WTC11 (cell line): ENCODE measurements at regions not wholly inside any gene's neighbourhood (a gene's known extent, or its start where the extent isn't known, plus 50 kb on each side); places are given as distances from the start of the nearest gene placed in this dataset.

ENCODE experiments used
- ATAC-seq: fragments of 200-7000 bp; cut with Tn5 transposase; 2 replicates; pipeline ENCODE4 v1.10.0; 2021; ENCODE audit warnings: mild to moderate bottlenecking, moderate library complexity
- CTCF ChIA-PET: fragments of 300-600 bp; sonication (Branson Sonifier 250); formaldehyde crosslinking; loops from one replicate; lab custom pipeline; 2021; ENCODE audit warnings: antibody characterized with exemption; lab: Charles Lee
- POLR2A ChIA-PET: fragments of 350-600 bp; sonication (Branson Sonifier 250); formaldehyde crosslinking; loops from one replicate; lab custom pipeline; 2021; ENCODE audit warnings: antibody characterized with exemption; lab: Charles Lee
- DNase-seq: peaks from one replicate; pipeline ENCODE4 v3.0.0; 2021; ENCODE audit warnings: low spot score
- H3K27ac Mint-ChIP-seq: 2 replicates; pipeline ENCODE4 v1.8.0; 2021; ENCODE audit warnings: mixed read lengths
- H3K27me3 Mint-ChIP-seq: 2 replicates; pipeline ENCODE4 v1.8.0; 2021; ENCODE audit warnings: low read depth, mild to moderate bottlenecking, moderate library complexity, mixed read lengths
- H3K36me3 Mint-ChIP-seq: 2 replicates; pipeline ENCODE4 v1.8.0; 2021; ENCODE audit warnings: mixed read lengths
- H3K4me1 Mint-ChIP-seq: 2 replicates; pipeline ENCODE4 v1.8.0; 2022; ENCODE audit warnings: mixed read lengths
- H3K4me3 Mint-ChIP-seq: 2 replicates; pipeline ENCODE4 v1.8.0; 2021; ENCODE audit warnings: mild to moderate bottlenecking, moderate library complexity, mixed read lengths
- H3K9me3 Mint-ChIP-seq: 2 replicates; pipeline ENCODE4 v1.8.0; 2021; ENCODE audit warnings: mixed read lengths
- FOXP1 ChIP-seq: sonication (generic); formaldehyde crosslinking; IDR thresholded peaks from 2 replicates; pipeline ENCODE4 v1.8.0; 2022; ENCODE audit warnings: missing genetic modification reagents, mild to moderate bottlenecking, moderate library complexity, borderline replicate concordance
- IRF2 ChIP-seq: sonication (generic); formaldehyde crosslinking; IDR thresholded peaks from 2 replicates; pipeline ENCODE4 v1.8.0; 2022; ENCODE audit warnings: low read depth, missing genetic modification reagents, borderline replicate concordance
- JUN ChIP-seq: sonication (generic); formaldehyde crosslinking; IDR thresholded peaks from 2 replicates; pipeline ENCODE4 v1.8.0; 2023; ENCODE audit warnings: mild to moderate bottlenecking, missing genetic modification reagents
- MXD4 ChIP-seq: fragments of 250-450 bp; sonication (Bioruptor Pico); IDR thresholded peaks from 2 replicates; pipeline ENCODE4 v1.8.0; 2021; ENCODE audit warnings: mild to moderate bottlenecking, moderate library complexity, borderline replicate concordance
- NFATC4 ChIP-seq: fragments of 250-450 bp; sonication (Bioruptor Pico); IDR thresholded peaks from 2 replicates; pipeline ENCODE4 v1.9.0; 2021; ENCODE audit warnings: mild to moderate bottlenecking
- NR2C2 ChIP-seq: sonication (generic); formaldehyde crosslinking; IDR thresholded peaks from 2 replicates; pipeline ENCODE4 v1.8.0; 2022; ENCODE audit warnings: mild to moderate bottlenecking, missing genetic modification reagents
- PRRX2 ChIP-seq: fragments of 250-450 bp; sonication (Bioruptor Pico); IDR thresholded peaks from 2 replicates; pipeline ENCODE4 v1.8.0; 2021; ENCODE audit warnings: mild to moderate bottlenecking
- SMAD4 ChIP-seq: sonication (generic); formaldehyde crosslinking; IDR thresholded peaks from 2 replicates; pipeline ENCODE4 v1.8.0; 2022; ENCODE audit warnings: mild to moderate bottlenecking, missing genetic modification reagents
- SP1 ChIP-seq: sonication (generic); formaldehyde crosslinking; conservative IDR thresholded peaks from 2 replicates; pipeline ENCODE4 v1.8.1; 2022; ENCODE audit warnings: missing genetic modification reagents
- TEAD4 ChIP-seq: sonication (generic); formaldehyde crosslinking; IDR thresholded peaks from 2 replicates; pipeline ENCODE4 v1.8.0; 2022; ENCODE audit warnings: mild to moderate bottlenecking, missing genetic modification reagents
- ZNF423 ChIP-seq: fragments of 250-450 bp; sonication (Bioruptor Pico); IDR thresholded peaks from 2 replicates; pipeline ENCODE4 v2.1.2; 2022; ENCODE audit warnings: mild to moderate bottlenecking, moderate library complexity
- TF ChIP-seq, protein P1 (sequence below): sonication (generic); formaldehyde crosslinking; IDR thresholded peaks from 2 replicates; pipeline ENCODE4 v1.8.1; 2022; ENCODE audit warnings: mild to moderate bottlenecking, moderate library complexity, missing genetic modification reagents
- TF ChIP-seq, protein P2 (sequence below): sonication (generic); formaldehyde crosslinking; IDR thresholded peaks from 2 replicates; pipeline ENCODE4 v1.8.1; 2023; ENCODE audit warnings: mild to moderate bottlenecking, missing genetic modification reagents, moderate library complexity
- TF ChIP-seq, protein P3 (sequence below): sonication (generic); formaldehyde crosslinking; IDR thresholded peaks from 2 replicates; pipeline ENCODE4 v1.8.0; 2022; ENCODE audit warnings: missing genetic modification reagents
- TF ChIP-seq, protein P4 (sequence below): sonication (generic); formaldehyde crosslinking; IDR thresholded peaks from 2 replicates; pipeline ENCODE4 v1.8.1; 2023; ENCODE audit warnings: mild to moderate bottlenecking, missing genetic modification reagents
- TF ChIP-seq, protein P5 (sequence below): fragments of 250-450 bp; sonication (Bioruptor Pico); conservative IDR thresholded peaks from 2 replicates; pipeline ENCODE4 v1.9.0; 2021; ENCODE audit warnings: mild to moderate bottlenecking

DNA sequence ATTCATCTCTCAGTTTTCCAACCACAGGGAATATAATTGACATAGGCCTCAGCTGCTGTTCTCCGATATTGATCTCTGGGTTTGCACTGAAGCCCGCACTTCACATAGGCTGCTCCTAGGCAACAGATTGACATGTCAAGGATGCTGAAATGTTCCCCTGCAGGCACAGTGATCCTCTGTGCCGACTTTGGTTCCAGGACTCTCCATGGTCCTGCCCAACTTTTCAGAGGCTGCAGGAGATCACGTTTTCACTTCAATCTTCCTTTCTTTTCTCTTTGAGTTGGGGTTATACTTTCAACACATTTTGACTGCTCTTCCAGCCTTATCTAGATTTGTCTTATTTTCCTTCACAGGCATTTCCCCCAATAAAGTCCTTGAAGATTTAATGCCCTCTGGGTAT is 1361.0 kb downstream of the DSC3 start:
- Mint-ChIP-seq H3K36me3 (no peaks in the 10 kb centered on the region; the same call in 1 of the 2 replicates), H3K4me3 (no peak overlapping the region), H3K9me3 (peaks cover 40% of the 10 kb centered on the region), H3K27me3 (no peaks in the 10 kb centered on the region), H3K4me1 (peaks cover 3% of the 10 kb centered on the region; the same call in 1 of the 2 replicates)
- DNase-seq, result no peak
- ChIA-PET CTCF (no interaction called here), POLR2A (no interaction called here)
- TF ChIP-seq NFATC4 (no peak), ZNF423 (CRISPR knock-in tag) (no peak), FOXP1 (CRISPR knock-in tag) (no peak), SP1 (no peak), PRRX2 (CRISPR knock-in tag) (no peak)
- TF ChIP-seq, protein P1, sequence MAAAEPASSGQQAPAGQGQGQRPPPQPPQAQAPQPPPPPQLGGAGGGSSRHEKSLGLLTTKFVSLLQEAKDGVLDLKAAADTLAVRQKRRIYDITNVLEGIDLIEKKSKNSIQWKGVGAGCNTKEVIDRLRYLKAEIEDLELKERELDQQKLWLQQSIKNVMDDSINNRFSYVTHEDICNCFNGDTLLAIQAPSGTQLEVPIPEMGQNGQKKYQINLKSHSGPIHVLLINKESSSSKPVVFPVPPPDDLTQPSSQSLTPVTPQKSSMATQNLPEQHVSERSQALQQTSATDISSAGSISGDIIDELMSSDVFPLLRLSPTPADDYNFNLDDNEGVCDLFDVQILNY (CRISPR knock-in tag), result no peak
- TF ChIP-seq, protein P2, sequence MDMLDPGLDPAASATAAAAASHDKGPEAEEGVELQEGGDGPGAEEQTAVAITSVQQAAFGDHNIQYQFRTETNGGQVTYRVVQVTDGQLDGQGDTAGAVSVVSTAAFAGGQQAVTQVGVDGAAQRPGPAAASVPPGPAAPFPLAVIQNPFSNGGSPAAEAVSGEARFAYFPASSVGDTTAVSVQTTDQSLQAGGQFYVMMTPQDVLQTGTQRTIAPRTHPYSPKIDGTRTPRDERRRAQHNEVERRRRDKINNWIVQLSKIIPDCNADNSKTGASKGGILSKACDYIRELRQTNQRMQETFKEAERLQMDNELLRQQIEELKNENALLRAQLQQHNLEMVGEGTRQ (CRISPR knock-in tag), result no peak
- TF ChIP-seq, protein P3, sequence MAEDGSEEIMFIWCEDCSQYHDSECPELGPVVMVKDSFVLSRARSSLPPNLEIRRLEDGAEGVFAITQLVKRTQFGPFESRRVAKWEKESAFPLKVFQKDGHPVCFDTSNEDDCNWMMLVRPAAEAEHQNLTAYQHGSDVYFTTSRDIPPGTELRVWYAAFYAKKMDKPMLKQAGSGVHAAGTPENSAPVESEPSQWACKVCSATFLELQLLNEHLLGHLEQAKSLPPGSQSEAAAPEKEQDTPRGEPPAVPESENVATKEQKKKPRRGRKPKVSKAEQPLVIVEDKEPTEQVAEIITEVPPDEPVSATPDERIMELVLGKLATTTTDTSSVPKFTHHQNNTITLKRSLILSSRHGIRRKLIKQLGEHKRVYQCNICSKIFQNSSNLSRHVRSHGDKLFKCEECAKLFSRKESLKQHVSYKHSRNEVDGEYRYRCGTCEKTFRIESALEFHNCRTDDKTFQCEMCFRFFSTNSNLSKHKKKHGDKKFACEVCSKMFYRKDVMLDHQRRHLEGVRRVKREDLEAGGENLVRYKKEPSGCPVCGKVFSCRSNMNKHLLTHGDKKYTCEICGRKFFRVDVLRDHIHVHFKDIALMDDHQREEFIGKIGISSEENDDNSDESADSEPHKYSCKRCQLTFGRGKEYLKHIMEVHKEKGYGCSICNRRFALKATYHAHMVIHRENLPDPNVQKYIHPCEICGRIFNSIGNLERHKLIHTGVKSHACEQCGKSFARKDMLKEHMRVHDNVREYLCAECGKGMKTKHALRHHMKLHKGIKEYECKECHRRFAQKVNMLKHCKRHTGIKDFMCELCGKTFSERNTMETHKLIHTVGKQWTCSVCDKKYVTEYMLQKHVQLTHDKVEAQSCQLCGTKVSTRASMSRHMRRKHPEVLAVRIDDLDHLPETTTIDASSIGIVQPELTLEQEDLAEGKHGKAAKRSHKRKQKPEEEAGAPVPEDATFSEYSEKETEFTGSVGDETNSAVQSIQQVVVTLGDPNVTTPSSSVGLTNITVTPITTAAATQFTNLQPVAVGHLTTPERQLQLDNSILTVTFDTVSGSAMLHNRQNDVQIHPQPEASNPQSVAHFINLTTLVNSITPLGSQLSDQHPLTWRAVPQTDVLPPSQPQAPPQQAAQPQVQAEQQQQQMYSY, result no peak
- TF ChIP-seq, all 79 proteins: peak for 0
- H3K27ac Mint-ChIP-seq, result no peak overlapping the region
- no peak for ATAC-seq

DNA sequence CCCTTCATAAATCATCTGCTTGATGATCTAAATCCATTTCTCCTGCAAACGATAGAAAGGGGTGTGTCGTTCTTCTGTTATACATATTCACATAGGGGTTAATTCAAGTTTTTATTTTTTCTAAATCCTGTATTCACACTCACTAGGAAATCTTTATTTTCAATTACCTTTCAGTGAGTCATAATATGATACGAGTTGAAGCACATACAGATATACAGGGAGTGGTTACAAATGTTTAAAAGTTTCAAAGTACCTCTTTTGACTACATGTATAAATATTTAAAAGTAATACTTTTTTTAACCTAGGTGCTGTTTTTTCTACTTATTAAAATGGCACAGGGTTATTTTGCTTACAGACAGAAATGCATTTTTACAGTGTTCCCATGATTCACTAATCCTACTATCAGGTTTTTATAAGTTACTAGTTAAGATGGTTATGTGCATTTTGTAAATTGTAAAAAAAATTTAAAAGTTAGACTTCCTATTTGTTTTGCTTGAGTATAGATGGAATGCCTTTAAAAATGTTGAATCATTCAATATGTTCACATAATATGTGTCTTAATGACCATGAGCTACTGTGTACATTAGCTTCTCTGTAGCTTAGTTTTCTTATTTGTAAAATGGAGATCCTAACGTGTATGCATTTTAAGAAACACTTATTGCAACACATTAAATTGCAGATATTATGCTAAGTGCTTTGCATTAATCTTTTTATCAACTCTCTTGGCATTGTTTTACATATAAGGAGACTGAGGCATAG is 1378.1 kb downstream of the DSC3 start:
- no peak for DNase-seq
- Mint-ChIP-seq H3K4me3 (no peak overlapping the region), H3K36me3 (no peaks in the 10 kb centered on the region), H3K4me1 (0 out of 2 replicates have a peak, but pooled peaks cover 4% of the 10 kb centered on the region), H3K9me3 (peaks cover 6% of the 10 kb centered on the region; the same call in 1 of the 2 replicates), H3K27ac (no peak overlapping the region), H3K27me3 (no peaks in the 10 kb centered on the region)
- POLR2A ChIA-PET, result no interaction called here
- CTCF ChIA-PET, result no interaction called here
- no peak for TF ChIP-seq SMAD4 (CRISPR knock-in tag)
- no peak for TF ChIP-seq ZNF423 (CRISPR knock-in tag)
- TF ChIP-seq, protein P4, sequence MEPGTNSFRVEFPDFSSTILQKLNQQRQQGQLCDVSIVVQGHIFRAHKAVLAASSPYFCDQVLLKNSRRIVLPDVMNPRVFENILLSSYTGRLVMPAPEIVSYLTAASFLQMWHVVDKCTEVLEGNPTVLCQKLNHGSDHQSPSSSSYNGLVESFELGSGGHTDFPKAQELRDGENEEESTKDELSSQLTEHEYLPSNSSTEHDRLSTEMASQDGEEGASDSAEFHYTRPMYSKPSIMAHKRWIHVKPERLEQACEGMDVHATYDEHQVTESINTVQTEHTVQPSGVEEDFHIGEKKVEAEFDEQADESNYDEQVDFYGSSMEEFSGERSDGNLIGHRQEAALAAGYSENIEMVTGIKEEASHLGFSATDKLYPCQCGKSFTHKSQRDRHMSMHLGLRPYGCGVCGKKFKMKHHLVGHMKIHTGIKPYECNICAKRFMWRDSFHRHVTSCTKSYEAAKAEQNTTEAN (CRISPR knock-in tag), result no peak
- TF ChIP-seq NR2C2 (CRISPR knock-in tag), result no peak
- no peak for TF ChIP-seq MXD4 (CRISPR knock-in tag)
- TF ChIP-seq IRF2 (CRISPR knock-in tag), result no peak
- TF ChIP-seq, protein P5, sequence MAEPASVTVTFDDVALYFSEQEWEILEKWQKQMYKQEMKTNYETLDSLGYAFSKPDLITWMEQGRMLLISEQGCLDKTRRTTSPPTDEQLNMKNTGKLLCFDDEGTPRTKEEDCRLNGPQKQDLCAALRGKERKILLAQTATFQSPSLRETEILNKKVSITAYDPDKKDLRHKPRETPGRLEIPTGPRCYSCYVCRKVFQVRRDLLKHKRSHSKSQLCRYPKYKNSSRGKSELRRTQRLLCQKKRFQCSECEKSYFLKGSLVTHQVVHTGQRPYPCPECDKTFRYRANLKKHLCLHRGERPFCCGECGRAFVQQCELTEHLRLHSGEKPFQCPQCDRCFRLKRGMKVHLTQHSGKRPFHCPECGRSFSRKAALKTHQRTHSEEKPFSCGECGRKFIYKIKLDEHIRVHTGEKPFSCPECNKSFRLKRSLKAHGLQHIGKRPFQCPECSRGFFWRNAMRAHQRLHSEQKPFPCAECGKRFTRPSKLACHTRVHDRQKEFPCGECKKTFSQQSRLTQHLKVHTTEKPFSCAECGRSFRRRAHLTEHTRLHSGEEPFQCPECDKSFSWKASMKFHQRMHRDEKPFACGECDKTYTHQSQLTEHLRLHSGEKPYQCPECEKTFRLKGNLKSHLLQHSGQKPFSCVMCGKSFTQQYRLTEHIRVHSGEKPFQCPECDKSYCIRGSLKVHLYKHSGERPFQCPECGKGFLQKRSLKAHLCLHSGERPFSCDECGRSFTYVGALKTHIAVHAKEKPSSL (CRISPR knock-in tag), result no peak
- no peak for TF ChIP-seq TEAD4 (CRISPR knock-in tag)
- no peak for TF ChIP-seq JUN
- no peak for ATAC-seq
